ENCODE measurements at regions not wholly inside any gene's neighbourhood (a gene's known extent, or its start where the extent isn't known, plus 50 kb on each side); places are given as distances from the start of the nearest gene placed in this dataset.

GRCh38 chr5:94086194-94086593 is 344.8 kb upstream of the POU5F2 start:
- no peak for FAIRE-seq
- dilution Hi-C loops (cut with MboI; ENCODE audit: extremely low pct_ligation_motif_present, low sequenced_read_pairs) = no loop called here

DNA sequence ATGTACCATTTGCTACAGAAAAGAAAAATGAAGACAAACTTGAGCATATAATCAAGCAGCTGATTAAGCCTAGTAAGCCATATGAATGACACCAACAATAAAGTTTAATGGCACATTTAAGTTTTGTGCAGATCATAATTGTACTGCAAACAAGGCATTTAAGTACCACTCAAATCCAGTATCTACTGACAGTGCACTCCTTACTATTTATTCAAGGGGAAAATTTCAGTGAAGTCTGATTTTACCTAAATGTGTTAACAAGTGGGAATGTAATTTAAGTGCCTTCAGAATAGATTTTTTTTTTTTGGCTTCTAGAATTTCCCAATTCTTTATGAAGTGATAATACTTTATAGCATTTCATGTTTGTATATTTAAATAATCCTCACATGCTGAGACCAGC is 341.0 kb upstream of the POU5F2 start:
- Histone ChIP-seq H3K79me2 (ENCODE audit: control insufficient read depth, insufficient read depth, low read length) (no peaks in the 10 kb centered on the region), H3K4me3 (ENCODE audit: control insufficient read depth in 2 of 3, extremely low read depth in 1 of 3, insufficient read depth in 2 of 3, low read depth in 1 of 3, low read length in 3 of 3) (no peak overlapping the region), H3K27ac (ENCODE audit: control insufficient read depth, insufficient read depth, low read length) (no peak overlapping the region), H3K9me3 (ENCODE audit: control insufficient read depth, low read depth, low read length) (no peaks in the 10 kb centered on the region), H3K36me3 (ENCODE audit: control insufficient read depth in 2 of 2, extremely low read depth in 1 of 2, insufficient read depth in 2 of 2, low read length in 2 of 2) (no peaks in the 10 kb centered on the region), H2AFZ (ENCODE audit: control insufficient read depth, low read length) (no peak overlapping the region), H3K4me1 (ENCODE audit: control insufficient read depth, extremely low read depth, insufficient read depth, low read length) (no peaks in the 10 kb centered on the region), H3K9ac (ENCODE audit: control insufficient read depth, extremely low read depth, insufficient read depth, low read length) (no peak overlapping the region), H4K20me1 (ENCODE audit: control insufficient read depth, extremely low read depth, insufficient read depth, low read length) (no peaks in the 10 kb centered on the region), H3K9me1 (ENCODE audit: control insufficient read depth, extremely low read depth, insufficient read depth, low read length) (no peaks in the 10 kb centered on the region), H3K27me3 (ENCODE audit: control insufficient read depth, extremely low read depth, insufficient read depth, low read length) (no peaks in the 10 kb centered on the region), H3K4me2 (ENCODE audit: control insufficient read depth, extremely low read depth, insufficient read depth, low read depth, low read length) (no peak overlapping the region)
- dilution Hi-C loops (cut with MboI; ENCODE audit: extremely low pct_ligation_motif_present, low sequenced_read_pairs) = no loop called here
- no peak for FAIRE-seq
- no peak for TF ChIP-seq EZH2 (IDR thresholded peaks at IDR 0.05; ENCODE audit: low read length)
- TF ChIP-seq CTCF (optimal IDR thresholded peaks at IDR 0.05 in 1 of 3, IDR thresholded peaks at IDR 0.05 in 1 of 3, conservative IDR thresholded peaks at IDR 0.05 in 1 of 3; ENCODE audit: extremely low read depth in 1 of 3, insufficient read depth in 2 of 3, low read length in 3 of 3) = no peak
- no peak for DNase-seq (ENCODE audit: low read depth, low spot score)

More at GRCh38 chr5:94086194-94086593, 344.8 kb upstream of the POU5F2 start:
- no peaks in the 10 kb centered on the region for H3K27me3 ChIP-seq (ENCODE audit: control insufficient read depth, extremely low read depth, insufficient read depth, low read length)
- no peak overlapping the region for H2AFZ ChIP-seq (ENCODE audit: control insufficient read depth, low read length)
- no peak for DNase-seq (ENCODE audit: low read depth, low spot score)
- no peak overlapping the region for H3K27ac ChIP-seq (ENCODE audit: control insufficient read depth, insufficient read depth, low read length)
- H3K9me1 ChIP-seq (ENCODE audit: control insufficient read depth, extremely low read depth, insufficient read depth, low read length) = no peaks in the 10 kb centered on the region
- H4K20me1 ChIP-seq (ENCODE audit: control insufficient read depth, extremely low read depth, insufficient read depth, low read length) = no peaks in the 10 kb centered on the region
- H3K4me1 ChIP-seq (ENCODE audit: control insufficient read depth, extremely low read depth, insufficient read depth, low read length) = no peaks in the 10 kb centered on the region
- no peak for TF ChIP-seq CTCF (optimal IDR thresholded peaks at IDR 0.05 in 1 of 3, IDR thresholded peaks at IDR 0.05 in 1 of 3, conservative IDR thresholded peaks at IDR 0.05 in 1 of 3; ENCODE audit: extremely low read depth in 1 of 3, insufficient read depth in 2 of 3, low read length in 3 of 3)
- H3K9ac ChIP-seq (ENCODE audit: control insufficient read depth, extremely low read depth, insufficient read depth, low read length) = no peak overlapping the region
- no peak overlapping the region for H3K4me3 ChIP-seq (ENCODE audit: control insufficient read depth in 2 of 3, extremely low read depth in 1 of 3, insufficient read depth in 2 of 3, low read depth in 1 of 3, low read length in 3 of 3)
- H3K79me2 ChIP-seq (ENCODE audit: control insufficient read depth, insufficient read depth, low read length) = no peaks in the 10 kb centered on the region
- H3K4me2 ChIP-seq (ENCODE audit: control insufficient read depth, extremely low read depth, insufficient read depth, low read depth, low read length) = no peak overlapping the region
- H3K9me3 ChIP-seq (ENCODE audit: control insufficient read depth, low read depth, low read length) = no peaks in the 10 kb centered on the region
- no peaks in the 10 kb centered on the region for H3K36me3 ChIP-seq (ENCODE audit: control insufficient read depth in 2 of 2, extremely low read depth in 1 of 2, insufficient read depth in 2 of 2, low read length in 2 of 2)

All from keratinocyte (primary cell).